ENCODE measurements at regions not wholly inside any gene's neighbourhood (a gene's known extent, or its start where the extent isn't known, plus 50 kb on each side); places are given as distances from the start of the nearest gene placed in this dataset.

- no peak overlapping the region for H3K27ac Mint-ChIP-seq
- no peaks in the 10 kb centered on the region for H3K36me3 Mint-ChIP-seq (ENCODE audit: low read depth)
- no peak for TF ChIP-seq CTCF (IDR thresholded peaks at IDR 0.05; ENCODE audit: unreplicated experiment in 3 of 3)
- H3K9me3 Mint-ChIP-seq, result no peaks in the 10 kb centered on the region
- H3K4me1 Mint-ChIP-seq, result no peaks in the 10 kb centered on the region
- H3K4me3 Mint-ChIP-seq, result no peak overlapping the region
- no peaks in the 10 kb centered on the region for H3K27me3 Mint-ChIP-seq (ENCODE audit: low read depth)
Observed at GRCh38 chr5:114981111-114981510, 188.6 kb downstream of the TRIM36 start.

GRCh38 chr5:114977979-114978573 is 191.6 kb downstream of the TRIM36 start:
- TF ChIP-seq CTCF (IDR thresholded peaks at IDR 0.05; ENCODE audit: unreplicated experiment in 3 of 3), result no peak
- H3K4me3 Mint-ChIP-seq, result no peak overlapping the region
- H3K27ac Mint-ChIP-seq, result no peak overlapping the region
- H3K4me1 Mint-ChIP-seq, result no peaks in the 10 kb centered on the region
- no peaks in the 10 kb centered on the region for H3K27me3 Mint-ChIP-seq (ENCODE audit: low read depth)
- H3K9me3 Mint-ChIP-seq, result no peaks in the 10 kb centered on the region
- H3K36me3 Mint-ChIP-seq (ENCODE audit: low read depth), result no peaks in the 10 kb centered on the region

GRCh38 chr5:114969482-114969881 is 200.2 kb downstream of the TRIM36 start:
- TF ChIP-seq CTCF (IDR thresholded peaks at IDR 0.05; ENCODE audit: unreplicated experiment in 3 of 3), result no peak
- Mint-ChIP-seq H3K4me3 (no peak overlapping the region), H3K9me3 (peaks cover 5% of the 10 kb centered on the region), H3K27ac (no peak overlapping the region), H3K36me3 (ENCODE audit: low read depth) (no peaks in the 10 kb centered on the region), H3K27me3 (ENCODE audit: low read depth) (no peaks in the 10 kb centered on the region), H3K4me1 (no peaks in the 10 kb centered on the region)

- Mint-ChIP-seq H3K4me3 (no peak overlapping the region), H3K27me3 (ENCODE audit: low read depth) (no peaks in the 10 kb centered on the region)
Observed at GRCh38 chr5:114957384-114957783, 212.3 kb downstream of the TRIM36 start.

GRCh38 chr5:114953565-114953964 is 216.1 kb downstream of the TRIM36 start:
- Mint-ChIP-seq H3K27ac (no peak overlapping the region), H3K4me1 (no peaks in the 10 kb centered on the region), H3K27me3 (ENCODE audit: low read depth) (no peaks in the 10 kb centered on the region), H3K4me3 (no peak overlapping the region), H3K9me3 (peaks cover 7% of the 10 kb centered on the region), H3K36me3 (ENCODE audit: low read depth) (no peaks in the 10 kb centered on the region)
- no peak for TF ChIP-seq CTCF (IDR thresholded peaks at IDR 0.05; ENCODE audit: unreplicated experiment in 3 of 3)

More at GRCh38 chr5:114957384-114957783, 212.3 kb downstream of the TRIM36 start:
- no peaks in the 10 kb centered on the region for H3K4me1 Mint-ChIP-seq
- H3K36me3 Mint-ChIP-seq (ENCODE audit: low read depth), result no peaks in the 10 kb centered on the region
- H3K27ac Mint-ChIP-seq, result no peak overlapping the region
- no peak for TF ChIP-seq CTCF (IDR thresholded peaks at IDR 0.05; ENCODE audit: unreplicated experiment in 3 of 3)
- H3K9me3 Mint-ChIP-seq, result peaks cover 7% of the 10 kb centered on the region

GRCh38 chr5:114952876-114953275 is 216.8 kb downstream of the TRIM36 start:
- peaks cover 7% of the 10 kb centered on the region for H3K9me3 Mint-ChIP-seq
- no peak overlapping the region for H3K27ac Mint-ChIP-seq
- no peak for TF ChIP-seq CTCF (IDR thresholded peaks at IDR 0.05; ENCODE audit: unreplicated experiment in 3 of 3)
- H3K36me3 Mint-ChIP-seq (ENCODE audit: low read depth), result no peaks in the 10 kb centered on the region
- H3K4me1 Mint-ChIP-seq, result no peaks in the 10 kb centered on the region
- no peak overlapping the region for H3K4me3 Mint-ChIP-seq
- no peaks in the 10 kb centered on the region for H3K27me3 Mint-ChIP-seq (ENCODE audit: low read depth)
